ENCODE measurements at regions not wholly inside any gene's neighbourhood (a gene's known extent, or its start where the extent isn't known, plus 50 kb on each side); places are given as distances from the start of the nearest gene placed in this dataset.
A peak's percentile ranks its signal among the peaks of the same experiment; 100 is the strongest.

GRCh38 chr2:6446938-6447608 lies 418.6 kb downstream of the CMPK2 start:
- Histone ChIP-seq H3K27me3 (ENCODE audit: low read length) (no peaks in the 10 kb centered on the region), H3K4me3 (ENCODE audit: low read length) (no peak overlapping the region), H3K27ac (ENCODE audit: low read length) (no peak overlapping the region), H3K9me2 (replicated peaks; ENCODE audit: insufficient read depth, low read length) (no peaks in the 10 kb centered on the region), H4K20me1 (ENCODE audit: insufficient read depth, low read depth, low read length) (no peaks in the 10 kb centered on the region), H2AFZ (ENCODE audit: low read length) (no peak overlapping the region), H3K36me3 (ENCODE audit: insufficient read depth, low read length) (no peaks in the 10 kb centered on the region), H3K4me2 (ENCODE audit: low read depth, low read length, poor library complexity, severe bottlenecking) (no peak overlapping the region), H3K79me2 (ENCODE audit: low read length) (no peaks in the 10 kb centered on the region), H3K4me1 (ENCODE audit: low read length) (no peaks in the 10 kb centered on the region), H3K9me3 (ENCODE audit: low read length) (no peaks in the 10 kb centered on the region), H3K9ac (ENCODE audit: low read length) (no peak overlapping the region)
- no peak for DNase-seq

- no peaks in the 10 kb centered on the region for H3K36me3 ChIP-seq (ENCODE audit: insufficient read depth, low read length)
- no peak overlapping the region for H2AFZ ChIP-seq (ENCODE audit: low read length)
- no peaks in the 10 kb centered on the region for H4K20me1 ChIP-seq (ENCODE audit: insufficient read depth, low read depth, low read length)
- H3K4me1 ChIP-seq (ENCODE audit: low read length): no peaks in the 10 kb centered on the region
- no peaks in the 10 kb centered on the region for H3K9me2 ChIP-seq (replicated peaks; ENCODE audit: insufficient read depth, low read length)
- H3K79me2 ChIP-seq (ENCODE audit: low read length): no peaks in the 10 kb centered on the region
- H3K4me2 ChIP-seq (ENCODE audit: low read depth, low read length, poor library complexity, severe bottlenecking): no peak overlapping the region
- H3K9me3 ChIP-seq (ENCODE audit: low read length): no peaks in the 10 kb centered on the region
- no peak overlapping the region for H3K27ac ChIP-seq (ENCODE audit: low read length)
- H3K27me3 ChIP-seq (ENCODE audit: low read length): no peaks in the 10 kb centered on the region
- no peak overlapping the region for H3K9ac ChIP-seq (ENCODE audit: low read length)
- no peak overlapping the region for H3K4me3 ChIP-seq (ENCODE audit: low read length)
- DNase-seq: no peak
Observed at GRCh38 chr2:6448893-6449292, 416.8 kb downstream of the CMPK2 start.

- Histone ChIP-seq H3K4me1 (ENCODE audit: low read length) (peaks cover 2% of the 10 kb centered on the region), H3K9me2 (replicated peaks; ENCODE audit: insufficient read depth, low read length) (no peaks in the 10 kb centered on the region), H3K79me2 (ENCODE audit: low read length) (no peaks in the 10 kb centered on the region), H3K4me3 (ENCODE audit: low read length) (no peak overlapping the region), H3K9ac (ENCODE audit: low read length) (no peak overlapping the region), H3K4me2 (ENCODE audit: low read depth, low read length, poor library complexity, severe bottlenecking) (no peak overlapping the region), H3K9me3 (ENCODE audit: low read length) (no peaks in the 10 kb centered on the region), H4K20me1 (ENCODE audit: insufficient read depth, low read depth, low read length) (no peaks in the 10 kb centered on the region), H2AFZ (ENCODE audit: low read length) (no peak overlapping the region), H3K27ac (ENCODE audit: low read length) (no peak overlapping the region), H3K27me3 (ENCODE audit: low read length) (no peaks in the 10 kb centered on the region), H3K36me3 (ENCODE audit: insufficient read depth, low read length) (no peaks in the 10 kb centered on the region)
- no peak for DNase-seq
Observed at GRCh38 chr2:6449343-6449742, 416.4 kb downstream of the CMPK2 start.

GRCh38 chr2:6452702-6453481 lies 412.8 kb downstream of the CMPK2 start:
- Histone ChIP-seq H3K27me3 (ENCODE audit: low read length) (no peaks in the 10 kb centered on the region), H3K36me3 (ENCODE audit: insufficient read depth, low read length) (no peaks in the 10 kb centered on the region), H3K4me3 (ENCODE audit: low read length) (no peak overlapping the region), H3K79me2 (ENCODE audit: low read length) (no peaks in the 10 kb centered on the region), H3K9me3 (ENCODE audit: low read length) (no peaks in the 10 kb centered on the region), H3K9ac (ENCODE audit: low read length) (no peak overlapping the region), H3K4me1 (ENCODE audit: low read length) (peaks cover 8% of the 10 kb centered on the region), H3K27ac (ENCODE audit: low read length) (no peak overlapping the region), H3K9me2 (replicated peaks; ENCODE audit: insufficient read depth, low read length) (no peaks in the 10 kb centered on the region), H2AFZ (ENCODE audit: low read length) (no peak overlapping the region), H3K4me2 (ENCODE audit: low read depth, low read length, poor library complexity, severe bottlenecking) (no peak overlapping the region), H4K20me1 (ENCODE audit: insufficient read depth, low read depth, low read length) (no peaks in the 10 kb centered on the region)
- DNase-seq: peak; percentile 82

- Histone ChIP-seq H2AFZ (ENCODE audit: low read length) (no peak overlapping the region), H3K9me3 (ENCODE audit: low read length) (no peaks in the 10 kb centered on the region), H3K9ac (ENCODE audit: low read length) (no peak overlapping the region), H3K9me2 (replicated peaks; ENCODE audit: insufficient read depth, low read length) (no peaks in the 10 kb centered on the region), H3K36me3 (ENCODE audit: insufficient read depth, low read length) (no peaks in the 10 kb centered on the region), H3K4me1 (ENCODE audit: low read length) (peaks cover 8% of the 10 kb centered on the region), H3K27me3 (ENCODE audit: low read length) (no peaks in the 10 kb centered on the region), H3K4me3 (ENCODE audit: low read length) (no peak overlapping the region), H3K27ac (ENCODE audit: low read length) (no peak overlapping the region), H3K79me2 (ENCODE audit: low read length) (no peaks in the 10 kb centered on the region), H4K20me1 (ENCODE audit: insufficient read depth, low read depth, low read length) (no peaks in the 10 kb centered on the region), H3K4me2 (ENCODE audit: low read depth, low read length, poor library complexity, severe bottlenecking) (no peak overlapping the region)
- DNase-seq: no peak
Observed at GRCh38 chr2:6454286-6454990, 411.3 kb downstream of the CMPK2 start.

GRCh38 chr2:6459138-6459537 lies 406.6 kb downstream of the CMPK2 start:
- Histone ChIP-seq H3K27ac (ENCODE audit: low read length) (no peak overlapping the region), H3K27me3 (ENCODE audit: low read length) (no peaks in the 10 kb centered on the region), H3K79me2 (ENCODE audit: low read length) (no peaks in the 10 kb centered on the region), H3K36me3 (ENCODE audit: insufficient read depth, low read length) (no peaks in the 10 kb centered on the region), H3K4me3 (ENCODE audit: low read length) (no peak overlapping the region), H3K9ac (ENCODE audit: low read length) (no peak overlapping the region), H3K9me3 (ENCODE audit: low read length) (no peaks in the 10 kb centered on the region), H3K4me2 (ENCODE audit: low read depth, low read length, poor library complexity, severe bottlenecking) (no peak overlapping the region), H4K20me1 (ENCODE audit: insufficient read depth, low read depth, low read length) (no peaks in the 10 kb centered on the region), H3K9me2 (replicated peaks; ENCODE audit: insufficient read depth, low read length) (no peaks in the 10 kb centered on the region), H3K4me1 (ENCODE audit: low read length) (peaks cover 8% of the 10 kb centered on the region), H2AFZ (ENCODE audit: low read length) (no peak overlapping the region)
- DNase-seq: no peak

GRCh38 chr2:6470518-6470917 lies 395.2 kb downstream of the CMPK2 start:
- no peaks in the 10 kb centered on the region for H4K20me1 ChIP-seq (ENCODE audit: insufficient read depth, low read depth, low read length)
- no peak overlapping the region for H2AFZ ChIP-seq (ENCODE audit: low read length)
- peaks cover 14% of the 10 kb centered on the region for H3K4me1 ChIP-seq (ENCODE audit: low read length)
- H3K9me2 ChIP-seq (replicated peaks; ENCODE audit: insufficient read depth, low read length): no peaks in the 10 kb centered on the region
- H3K4me3 ChIP-seq (ENCODE audit: low read length): no peak overlapping the region
- H3K27ac ChIP-seq (ENCODE audit: low read length): no peak overlapping the region
- H3K27me3 ChIP-seq (ENCODE audit: low read length): no peaks in the 10 kb centered on the region
- H3K9me3 ChIP-seq (ENCODE audit: low read length): peaks cover 6% of the 10 kb centered on the region; the same call in 1 of the 2 replicates
- no peak overlapping the region for H3K4me2 ChIP-seq (ENCODE audit: low read depth, low read length, poor library complexity, severe bottlenecking)
- H3K79me2 ChIP-seq (ENCODE audit: low read length): no peaks in the 10 kb centered on the region
- H3K9ac ChIP-seq (ENCODE audit: low read length): no peak overlapping the region
- no peak for DNase-seq
- no peaks in the 10 kb centered on the region for H3K36me3 ChIP-seq (ENCODE audit: insufficient read depth, low read length)

GRCh38 chr2:6471419-6471818 lies 394.3 kb downstream of the CMPK2 start:
- no peak overlapping the region for H3K27ac ChIP-seq (ENCODE audit: low read length)
- H3K79me2 ChIP-seq (ENCODE audit: low read length): no peaks in the 10 kb centered on the region
- H4K20me1 ChIP-seq (ENCODE audit: insufficient read depth, low read depth, low read length): no peaks in the 10 kb centered on the region
- no peak overlapping the region for H3K4me2 ChIP-seq (ENCODE audit: low read depth, low read length, poor library complexity, severe bottlenecking)
- no peaks in the 10 kb centered on the region for H3K9me2 ChIP-seq (replicated peaks; ENCODE audit: insufficient read depth, low read length)
- no peaks in the 10 kb centered on the region for H3K36me3 ChIP-seq (ENCODE audit: insufficient read depth, low read length)
- peaks cover 5% of the 10 kb centered on the region; the same call in 1 of the 2 replicates for H3K9me3 ChIP-seq (ENCODE audit: low read length)
- H2AFZ ChIP-seq (ENCODE audit: low read length): 0 out of 2 replicates have a peak overlapping the region, but pooled peaks have one; percentile 16
- no peak overlapping the region for H3K9ac ChIP-seq (ENCODE audit: low read length)
- no peaks in the 10 kb centered on the region for H3K27me3 ChIP-seq (ENCODE audit: low read length)
- DNase-seq: no peak
- H3K4me1 ChIP-seq (ENCODE audit: low read length): peaks cover 14% of the 10 kb centered on the region
- H3K4me3 ChIP-seq (ENCODE audit: low read length): no peak overlapping the region

All from Karpas-422 (cell line).